Duodenal mucosa (tissue), 2 donors: ENCODE measurements at regions not wholly inside any gene's neighbourhood (a gene's known extent, or its start where the extent isn't known, plus 50 kb on each side); places are given as distances from the start of the nearest gene placed in this dataset.

Source experiments
- H3K27ac ChIP-seq: one replicate; pipeline ENCODE4 v1.7.0; 2013; ENCODE audit warnings: low read depth, low read length
- H3K27me3 ChIP-seq, 2 donors: one replicate each; pipeline ENCODE4 v1.7.0; 2013; ENCODE audit warnings: low read length in 2 of 2, control low read depth in 1 of 2; ENCODE audit not compliant: insufficient read depth in 2 of 2, control insufficient read depth in 1 of 2
- H3K36me3 ChIP-seq, 2 donors: one replicate each; pipeline ENCODE4 v1.7.0; 2013; ENCODE audit warnings: low read length in 2 of 2, control low read depth in 1 of 2; ENCODE audit not compliant: insufficient read depth in 2 of 2, control insufficient read depth in 1 of 2
- H3K4me1 ChIP-seq, 2 donors: one replicate each; pipeline ENCODE4 v1.7.0; 2013; ENCODE audit warnings: low read length in 2 of 2, control low read depth in 1 of 2; ENCODE audit not compliant: insufficient read depth in 2 of 2, control insufficient read depth in 1 of 2
- H3K4me3 ChIP-seq, 2 donors: one replicate each; pipeline ENCODE4 v1.7.0; 2013; ENCODE audit warnings: low read length in 2 of 2, low read depth in 1 of 2
- H3K9ac ChIP-seq, 2 donors: one replicate each; pipeline ENCODE4 v1.7.0; 2013; ENCODE audit warnings: low read length in 2 of 2, low read depth in 1 of 2
- H3K9me3 ChIP-seq, 2 donors: one replicate each; pipeline ENCODE4 v1.7.0; 2013; ENCODE audit warnings: low read length in 2 of 2, control low read depth in 1 of 2; ENCODE audit not compliant: control insufficient read depth in 1 of 2

- Histone ChIP-seq H3K36me3 (no peaks in the 10 kb centered on the region), H3K27me3 (no peaks in the 10 kb centered on the region), H3K27ac (no peak overlapping the region), H3K9me3 (peaks cover 0 to 12% of the 10 kb centered on the region in 2 donors), H3K4me1 (no peaks in the 10 kb centered on the region), H3K4me3 (no peak overlapping the region), H3K9ac (no peak overlapping the region)
Observed at GRCh38 chr3:105996781-105997180, 128.0 kb upstream of the CBLB start.

GRCh38 chr3:105997466-105997799 lies 128.6 kb upstream of the CBLB start:
- no peak overlapping the region for H3K4me3 ChIP-seq
- no peaks in the 10 kb centered on the region for H3K4me1 ChIP-seq
- no peaks in the 10 kb centered on the region for H3K27me3 ChIP-seq
- H3K27ac ChIP-seq = no peak overlapping the region
- H3K9me3 ChIP-seq = peaks cover 0 to 12% of the 10 kb centered on the region in 2 donors
- no peaks in the 10 kb centered on the region for H3K36me3 ChIP-seq
- no peak overlapping the region for H3K9ac ChIP-seq

- H3K36me3 ChIP-seq = no peaks in the 10 kb centered on the region
- H3K4me3 ChIP-seq = no peak overlapping the region
- H3K27me3 ChIP-seq = no peaks in the 10 kb centered on the region
- H3K9me3 ChIP-seq = peaks cover 0 to 12% of the 10 kb centered on the region in 2 donors
- no peaks in the 10 kb centered on the region for H3K4me1 ChIP-seq
- H3K9ac ChIP-seq = no peak overlapping the region
- H3K27ac ChIP-seq = no peak overlapping the region
Observed at GRCh38 chr3:105997800-105998526, 129.2 kb upstream of the CBLB start.

- Histone ChIP-seq H3K36me3 (no peaks in the 10 kb centered on the region), H3K27me3 (no peaks in the 10 kb centered on the region), H3K9ac (no peak overlapping the region), H3K4me3 (no peak overlapping the region), H3K27ac (no peak overlapping the region), H3K4me1 (no peaks in the 10 kb centered on the region), H3K9me3 (peaks cover 0 to 12% of the 10 kb centered on the region in 2 donors)
Observed at GRCh38 chr3:105999856-106000255, 131.0 kb upstream of the CBLB start.

- no peak overlapping the region for H3K4me3 ChIP-seq
- no peak overlapping the region for H3K27ac ChIP-seq
- peaks cover 0 to 12% of the 10 kb centered on the region in 2 donors for H3K9me3 ChIP-seq
- H3K36me3 ChIP-seq = no peaks in the 10 kb centered on the region
- no peaks in the 10 kb centered on the region for H3K27me3 ChIP-seq
- H3K4me1 ChIP-seq = no peaks in the 10 kb centered on the region
- H3K9ac ChIP-seq = no peak overlapping the region
Observed at GRCh38 chr3:106001923-106002322, 133.1 kb upstream of the CBLB start.

- H3K9ac ChIP-seq = no peak overlapping the region
- H3K4me1 ChIP-seq = no peaks in the 10 kb centered on the region
- no peaks in the 10 kb centered on the region for H3K27me3 ChIP-seq
- no peaks in the 10 kb centered on the region for H3K36me3 ChIP-seq
- H3K4me3 ChIP-seq = peak overlapping the region; percentile 18 to 38
- H3K27ac ChIP-seq = no peak overlapping the region
- H3K9me3 ChIP-seq = peaks cover 0 to 3% of the 10 kb centered on the region in 2 donors
Observed at GRCh38 chr3:106004137-106004681, 135.4 kb upstream of the CBLB start.

GRCh38 chr3:106004826-106005225 lies 136.0 kb upstream of the CBLB start:
- Histone ChIP-seq H3K27me3 (no peaks in the 10 kb centered on the region), H3K9me3 (no peaks in the 10 kb centered on the region), H3K4me1 (no peaks in the 10 kb centered on the region), H3K9ac (no peak overlapping the region), H3K36me3 (no peaks in the 10 kb centered on the region), H3K27ac (no peak overlapping the region), H3K4me3 (no peak overlapping the region)

- Histone ChIP-seq H3K36me3 (no peaks in the 10 kb centered on the region), H3K4me3 (no peak overlapping the region)
Observed at GRCh38 chr3:106006001-106006400, 137.2 kb upstream of the CBLB start.

GRCh38 chr3:106006571-106006970 lies 137.8 kb upstream of the CBLB start:
- Histone ChIP-seq H3K9ac (no peak overlapping the region), H3K4me3 (no peak overlapping the region), H3K36me3 (no peaks in the 10 kb centered on the region), H3K27ac (no peak overlapping the region), H3K4me1 (no peaks in the 10 kb centered on the region), H3K27me3 (no peaks in the 10 kb centered on the region), H3K9me3 (no peaks in the 10 kb centered on the region)

More at GRCh38 chr3:106006001-106006400, 137.2 kb upstream of the CBLB start:
- Histone ChIP-seq H3K9me3 (no peaks in the 10 kb centered on the region), H3K27ac (no peak overlapping the region), H3K27me3 (no peaks in the 10 kb centered on the region), H3K4me1 (no peaks in the 10 kb centered on the region), H3K9ac (no peak overlapping the region)

GRCh38 chr3:106007512-106007911 lies 138.7 kb upstream of the CBLB start:
- Histone ChIP-seq H3K4me3 (no peak overlapping the region), H3K27me3 (no peaks in the 10 kb centered on the region), H3K9ac (no peak overlapping the region), H3K27ac (no peak overlapping the region), H3K4me1 (no peaks in the 10 kb centered on the region), H3K9me3 (no peaks in the 10 kb centered on the region), H3K36me3 (no peaks in the 10 kb centered on the region)
